ENCODE measurements at regions not wholly inside any gene's neighbourhood (a gene's known extent, or its start where the extent isn't known, plus 50 kb on each side); places are given as distances from the start of the nearest gene placed in this dataset.

GRCh38 chrX:36844857-36845256 lies 163.3 kb upstream of the FAM47C start:
- no peak for TF ChIP-seq CTCF (IDR thresholded peaks at IDR 0.05; ENCODE audit: low read length)
- no peak for TF ChIP-seq EZH2 (optimal IDR thresholded peaks at IDR 0.05; ENCODE audit: low read depth, low read length)
- TF ChIP-seq EZH2phosphoT487 (IDR thresholded peaks at IDR 0.05; ENCODE audit: low read length) = no peak
